ENCODE measurements at regions not wholly inside any gene's neighbourhood (a gene's known extent, or its start where the extent isn't known, plus 50 kb on each side); places are given as distances from the start of the nearest gene placed in this dataset.

DNA sequence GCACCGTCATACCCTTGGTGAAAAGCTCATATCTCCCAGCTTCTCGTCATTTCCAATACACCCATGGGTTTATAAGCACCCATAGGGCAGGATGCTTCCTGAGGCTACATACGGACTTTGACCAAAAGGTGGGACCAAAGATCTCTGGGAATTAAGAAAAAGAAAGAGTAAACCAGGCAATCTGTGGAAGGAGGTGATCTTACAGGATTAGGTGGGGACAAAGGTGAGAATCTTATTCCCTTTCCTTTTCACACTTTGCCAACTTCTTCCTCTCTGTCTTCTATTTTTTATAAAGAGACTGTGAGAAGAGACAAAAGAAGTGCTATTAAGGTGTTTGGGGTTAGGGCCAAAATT is 172.0 kb downstream of the DLEU7 start:
- no peak for TF ChIP-seq ZNF10 (tag by site-specific recombination; IDR thresholded peaks at IDR 0.05)
- no peak for TF ChIP-seq ZNF274 (IDR thresholded peaks at IDR 0.05; ENCODE audit: low read length)
- no peak for TF ChIP-seq ZNF274 (tag by site-specific recombination; IDR thresholded peaks at IDR 0.05; ENCODE audit: borderline replicate concordance)

Data from HEK293 (cell line).